H1 (cell line): ENCODE measurements at regions not wholly inside any gene's neighbourhood (a gene's known extent, or its start where the extent isn't known, plus 50 kb on each side); places are given as distances from the start of the nearest gene placed in this dataset.

ENCODE experiments used
- CHD1 ChIP-seq: IDR thresholded peaks from 2 replicates; pipeline ENCODE4 v1.6.1; 2012; ENCODE audit warnings: low read depth, low read length, improper control_type of control experiment
- FOSL1 ChIP-seq: IDR thresholded peaks from 2 replicates; pipeline ENCODE4 v1.6.1; 2011; ENCODE audit warnings: mild to moderate bottlenecking, low read depth, low read length, moderate library complexity; ENCODE audit not compliant: insufficient read depth
- RAD21 ChIP-seq, 2 experiments: IDR thresholded peaks in 1 of 2; conservative IDR thresholded peaks in 1 of 2; 2 replicates each; pipeline ENCODE4 v1.6.1; 2011; ENCODE audit warnings: low read depth in 2 of 2, low read length in 2 of 2, improper control_type of control experiment in 1 of 2, inconsistent platforms in 1 of 2, mild to moderate bottlenecking in 1 of 2, moderate library complexity in 1 of 2
- SRF ChIP-seq: IDR thresholded peaks from 2 replicates; pipeline ENCODE4 v1.6.1; 2011; ENCODE audit warnings: mild to moderate bottlenecking, low read depth, low read length, moderate library complexity
- TF ChIP-seq, protein P1 (sequence below): fragments of 300-600 bp; sonication (generic); IDR thresholded peaks from 2 replicates; pipeline ENCODE4 v1.7.1; 2012; ENCODE audit warnings: low read length, moderate library complexity, mild to moderate bottlenecking, inconsistent platforms; ENCODE audit not compliant: insufficient replicate concordance

DNA sequence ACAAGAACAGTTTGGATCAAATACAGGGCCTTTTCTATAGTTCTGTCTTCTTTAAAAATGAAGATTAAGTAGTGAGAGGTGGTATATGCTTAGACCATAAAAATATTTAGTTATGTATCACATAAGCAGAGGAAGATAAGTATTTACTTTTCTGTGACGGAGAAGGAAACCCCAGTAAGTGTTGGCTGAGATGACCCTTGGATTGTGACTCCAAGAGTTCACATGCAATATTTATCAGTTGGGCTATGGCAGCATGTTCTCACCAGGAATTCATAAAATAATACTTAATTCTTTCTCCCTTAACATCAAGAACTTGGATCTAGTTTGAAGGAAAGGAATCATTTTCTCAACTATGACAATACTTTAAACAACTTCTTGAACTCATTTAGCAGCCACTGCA lies 98.4 kb upstream of the TBX18 start (continued):
- no peak for TF ChIP-seq CHD1
- TF ChIP-seq, protein P1, sequence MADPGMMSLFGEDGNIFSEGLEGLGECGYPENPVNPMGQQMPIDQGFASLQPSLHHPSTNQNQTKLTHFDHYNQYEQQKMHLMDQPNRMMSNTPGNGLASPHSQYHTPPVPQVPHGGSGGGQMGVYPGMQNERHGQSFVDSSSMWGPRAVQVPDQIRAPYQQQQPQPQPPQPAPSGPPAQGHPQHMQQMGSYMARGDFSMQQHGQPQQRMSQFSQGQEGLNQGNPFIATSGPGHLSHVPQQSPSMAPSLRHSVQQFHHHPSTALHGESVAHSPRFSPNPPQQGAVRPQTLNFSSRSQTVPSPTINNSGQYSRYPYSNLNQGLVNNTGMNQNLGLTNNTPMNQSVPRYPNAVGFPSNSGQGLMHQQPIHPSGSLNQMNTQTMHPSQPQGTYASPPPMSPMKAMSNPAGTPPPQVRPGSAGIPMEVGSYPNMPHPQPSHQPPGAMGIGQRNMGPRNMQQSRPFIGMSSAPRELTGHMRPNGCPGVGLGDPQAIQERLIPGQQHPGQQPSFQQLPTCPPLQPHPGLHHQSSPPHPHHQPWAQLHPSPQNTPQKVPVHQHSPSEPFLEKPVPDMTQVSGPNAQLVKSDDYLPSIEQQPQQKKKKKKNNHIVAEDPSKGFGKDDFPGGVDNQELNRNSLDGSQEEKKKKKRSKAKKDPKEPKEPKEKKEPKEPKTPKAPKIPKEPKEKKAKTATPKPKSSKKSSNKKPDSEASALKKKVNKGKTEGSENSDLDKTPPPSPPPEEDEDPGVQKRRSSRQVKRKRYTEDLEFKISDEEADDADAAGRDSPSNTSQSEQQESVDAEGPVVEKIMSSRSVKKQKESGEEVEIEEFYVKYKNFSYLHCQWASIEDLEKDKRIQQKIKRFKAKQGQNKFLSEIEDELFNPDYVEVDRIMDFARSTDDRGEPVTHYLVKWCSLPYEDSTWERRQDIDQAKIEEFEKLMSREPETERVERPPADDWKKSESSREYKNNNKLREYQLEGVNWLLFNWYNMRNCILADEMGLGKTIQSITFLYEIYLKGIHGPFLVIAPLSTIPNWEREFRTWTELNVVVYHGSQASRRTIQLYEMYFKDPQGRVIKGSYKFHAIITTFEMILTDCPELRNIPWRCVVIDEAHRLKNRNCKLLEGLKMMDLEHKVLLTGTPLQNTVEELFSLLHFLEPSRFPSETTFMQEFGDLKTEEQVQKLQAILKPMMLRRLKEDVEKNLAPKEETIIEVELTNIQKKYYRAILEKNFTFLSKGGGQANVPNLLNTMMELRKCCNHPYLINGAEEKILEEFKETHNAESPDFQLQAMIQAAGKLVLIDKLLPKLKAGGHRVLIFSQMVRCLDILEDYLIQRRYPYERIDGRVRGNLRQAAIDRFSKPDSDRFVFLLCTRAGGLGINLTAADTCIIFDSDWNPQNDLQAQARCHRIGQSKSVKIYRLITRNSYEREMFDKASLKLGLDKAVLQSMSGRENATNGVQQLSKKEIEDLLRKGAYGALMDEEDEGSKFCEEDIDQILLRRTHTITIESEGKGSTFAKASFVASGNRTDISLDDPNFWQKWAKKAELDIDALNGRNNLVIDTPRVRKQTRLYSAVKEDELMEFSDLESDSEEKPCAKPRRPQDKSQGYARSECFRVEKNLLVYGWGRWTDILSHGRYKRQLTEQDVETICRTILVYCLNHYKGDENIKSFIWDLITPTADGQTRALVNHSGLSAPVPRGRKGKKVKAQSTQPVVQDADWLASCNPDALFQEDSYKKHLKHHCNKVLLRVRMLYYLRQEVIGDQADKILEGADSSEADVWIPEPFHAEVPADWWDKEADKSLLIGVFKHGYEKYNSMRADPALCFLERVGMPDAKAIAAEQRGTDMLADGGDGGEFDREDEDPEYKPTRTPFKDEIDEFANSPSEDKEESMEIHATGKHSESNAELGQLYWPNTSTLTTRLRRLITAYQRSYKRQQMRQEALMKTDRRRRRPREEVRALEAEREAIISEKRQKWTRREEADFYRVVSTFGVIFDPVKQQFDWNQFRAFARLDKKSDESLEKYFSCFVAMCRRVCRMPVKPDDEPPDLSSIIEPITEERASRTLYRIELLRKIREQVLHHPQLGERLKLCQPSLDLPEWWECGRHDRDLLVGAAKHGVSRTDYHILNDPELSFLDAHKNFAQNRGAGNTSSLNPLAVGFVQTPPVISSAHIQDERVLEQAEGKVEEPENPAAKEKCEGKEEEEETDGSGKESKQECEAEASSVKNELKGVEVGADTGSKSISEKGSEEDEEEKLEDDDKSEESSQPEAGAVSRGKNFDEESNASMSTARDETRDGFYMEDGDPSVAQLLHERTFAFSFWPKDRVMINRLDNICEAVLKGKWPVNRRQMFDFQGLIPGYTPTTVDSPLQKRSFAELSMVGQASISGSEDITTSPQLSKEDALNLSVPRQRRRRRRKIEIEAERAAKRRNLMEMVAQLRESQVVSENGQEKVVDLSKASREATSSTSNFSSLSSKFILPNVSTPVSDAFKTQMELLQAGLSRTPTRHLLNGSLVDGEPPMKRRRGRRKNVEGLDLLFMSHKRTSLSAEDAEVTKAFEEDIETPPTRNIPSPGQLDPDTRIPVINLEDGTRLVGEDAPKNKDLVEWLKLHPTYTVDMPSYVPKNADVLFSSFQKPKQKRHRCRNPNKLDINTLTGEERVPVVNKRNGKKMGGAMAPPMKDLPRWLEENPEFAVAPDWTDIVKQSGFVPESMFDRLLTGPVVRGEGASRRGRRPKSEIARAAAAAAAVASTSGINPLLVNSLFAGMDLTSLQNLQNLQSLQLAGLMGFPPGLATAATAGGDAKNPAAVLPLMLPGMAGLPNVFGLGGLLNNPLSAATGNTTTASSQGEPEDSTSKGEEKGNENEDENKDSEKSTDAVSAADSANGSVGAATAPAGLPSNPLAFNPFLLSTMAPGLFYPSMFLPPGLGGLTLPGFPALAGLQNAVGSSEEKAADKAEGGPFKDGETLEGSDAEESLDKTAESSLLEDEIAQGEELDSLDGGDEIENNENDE, result no peak
- TF ChIP-seq FOSL1, result no peak
- TF ChIP-seq RAD21 (IDR thresholded peaks at IDR 0.05 in 1 of 2, conservative IDR thresholded peaks at IDR 0.05 in 1 of 2; ENCODE audit: low read depth in 2 of 2, low read length in 2 of 2), result no peak
- TF ChIP-seq SRF, result no peak
